SU-DHL-6 (cell line): ENCODE measurements at regions not wholly inside any gene's neighbourhood (a gene's known extent, or its start where the extent isn't known, plus 50 kb on each side); places are given as distances from the start of the nearest gene placed in this dataset.

Source experiments
- H2AFZ ChIP-seq: fragments of 200-600 bp; sonication (generic); 2 replicates; pipeline ENCODE4 v1.6.1; 2014; ENCODE audit warnings: low read depth, mild to moderate bottlenecking, moderate library complexity, mixed read lengths, antibody characterized with exemption, low read length; ENCODE audit not compliant: severe bottlenecking
- H3F3A ChIP-seq: fragments of 200-600 bp; shearing (Covaris generic); 2 replicates; pipeline ENCODE4 v1.6.0; 2016; ENCODE audit warnings: antibody characterized with exemption, mild to moderate bottlenecking; ENCODE audit not compliant: insufficient read depth
- H3K27ac ChIP-seq: fragments of 200-600 bp; sonication (generic); 2 replicates; pipeline ENCODE4 v1.5.1; 2016; ENCODE audit warnings: low read depth, mild to moderate bottlenecking, low read length, moderate library complexity, mixed read lengths
- H3K27me3 ChIP-seq: fragments of 200-600 bp; sonication (generic), shearing (Covaris generic); 2 replicates; pipeline ENCODE4 v1.6.0; 2014; ENCODE audit warnings: mild to moderate bottlenecking, low read length
- H3K36me3 ChIP-seq: fragments of 200-600 bp; sonication (generic); 2 replicates; pipeline ENCODE4 v1.6.1; 2014; ENCODE audit warnings: mild to moderate bottlenecking, low read length, mixed read lengths
- H3K4me2 ChIP-seq: fragments of 300-600, 200-600 bp; shearing (Covaris generic), sonication (generic); 2 replicates; pipeline ENCODE4 v1.6.0; 2014; ENCODE audit warnings: low read length, low read depth, mild to moderate bottlenecking; ENCODE audit not compliant: poor library complexity, severe bottlenecking
- H3K4me3 ChIP-seq: fragments of 200-600 bp; sonication (generic); 2 replicates; pipeline ENCODE4 v1.5.1; 2014; ENCODE audit warnings: antibody characterized with exemption, low read length, mild to moderate bottlenecking, mixed read lengths; ENCODE audit not compliant: insufficient read depth, poor library complexity, severe bottlenecking
- H3K79me2 ChIP-seq: fragments of 200-600 bp; sonication (generic); 2 replicates; pipeline ENCODE4 v1.6.1; 2014; ENCODE audit warnings: mild to moderate bottlenecking, low read length, moderate library complexity; ENCODE audit not compliant: insufficient read depth
- H3K9ac ChIP-seq: fragments of 200-600 bp; sonication (generic); 2 replicates; pipeline ENCODE4 v1.7.0; 2014; ENCODE audit warnings: mild to moderate bottlenecking, low read length
- H3K9me2 ChIP-seq: fragments of 200-600 bp; sonication (generic); replicated peaks from 2 replicates; pipeline ENCODE4 v1.6.1; 2014; ENCODE audit warnings: low read length; ENCODE audit not compliant: insufficient read depth
- H3K9me3 ChIP-seq: fragments of 200-600 bp; sonication (generic); 2 replicates; pipeline ENCODE4 v1.6.1; 2014; ENCODE audit warnings: low read length, mixed read lengths; ENCODE audit not compliant: insufficient read depth
- H4K20me1 ChIP-seq: fragments of 200-600 bp; sonication (generic); 2 replicates; pipeline ENCODE4 v1.6.1; 2014; ENCODE audit warnings: low read depth, mild to moderate bottlenecking, antibody characterized with exemption, low read length, moderate library complexity, mixed read lengths
- CTCF ChIP-seq: fragments of 200-600 bp; sonication (generic); IDR thresholded peaks from one replicate; pipeline ENCODE4 v1.5.1; 2017; ENCODE audit warnings: antibody characterized with exemption, mild to moderate bottlenecking, low read length, moderate library complexity; ENCODE audit not compliant: insufficient read depth, poor library complexity, severe bottlenecking
- EZH2phosphoT487 ChIP-seq: fragments of 200-600 bp; sonication (generic), shearing (Covaris generic); conservative IDR thresholded peaks from 2 replicates; pipeline ENCODE4 v1.6.1; 2018; ENCODE audit warnings: mild to moderate bottlenecking, antibody characterized with exemption, low read length, moderate library complexity, mixed read lengths

DNA sequence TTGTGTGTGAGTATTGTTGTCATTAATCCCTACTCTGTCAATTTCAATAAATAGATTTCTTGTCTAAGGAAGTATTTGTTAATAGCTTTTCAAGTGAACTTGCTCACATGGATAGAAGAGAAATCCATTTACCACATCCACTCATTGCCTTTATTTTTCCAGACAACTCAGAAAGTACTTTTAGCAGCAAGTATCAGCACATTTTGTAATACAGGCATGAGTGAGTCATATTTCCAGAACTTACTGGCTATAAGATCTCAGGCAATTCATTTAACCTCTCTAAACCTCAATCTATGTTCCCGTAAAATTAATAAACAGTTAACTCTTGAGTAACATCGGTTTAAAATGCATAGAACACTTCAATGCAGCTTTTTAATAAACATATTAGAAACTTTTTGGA is 317.9 kb upstream of the PCDH7 start:
- Histone ChIP-seq H3K36me3 (no peaks in the 10 kb centered on the region), H2AFZ (no peak overlapping the region), H3K9me3 (no peaks in the 10 kb centered on the region), H3K4me2 (no peak overlapping the region), H3K9ac (no peak overlapping the region), H4K20me1 (no peaks in the 10 kb centered on the region), H3K79me2 (no peaks in the 10 kb centered on the region), H3K4me3 (no peak overlapping the region), H3K27ac (no peak overlapping the region), H3K27me3 (no peaks in the 10 kb centered on the region), H3F3A (no peaks in the 10 kb centered on the region), H3K9me2 (no peaks in the 10 kb centered on the region)
- TF ChIP-seq EZH2phosphoT487: no peak
- TF ChIP-seq CTCF: no peak

DNA sequence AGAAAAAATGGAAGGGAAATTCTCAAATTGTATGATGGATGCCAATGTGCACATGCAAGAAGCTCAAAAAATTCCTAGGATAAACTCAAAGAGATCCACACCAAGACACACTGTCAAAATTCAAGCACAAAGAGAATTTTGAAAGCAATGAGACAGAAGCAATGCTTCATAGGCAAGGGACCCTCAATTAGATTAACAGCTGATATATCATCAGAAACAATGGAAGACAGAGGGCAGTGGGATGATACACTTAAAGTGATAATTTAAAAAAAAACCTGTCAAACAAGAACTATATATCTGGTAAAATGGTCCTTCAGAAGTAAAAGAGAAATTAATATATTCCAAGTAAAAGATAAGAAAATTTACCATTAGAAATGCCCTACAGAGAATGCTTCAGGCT is 306.3 kb upstream of the PCDH7 start:
- no peaks in the 10 kb centered on the region for H4K20me1 ChIP-seq
- H3K27ac ChIP-seq: no peak overlapping the region
- H3K4me2 ChIP-seq: no peak overlapping the region
- H2AFZ ChIP-seq: no peak overlapping the region
- H3K9me3 ChIP-seq: no peaks in the 10 kb centered on the region
- H3F3A ChIP-seq: no peaks in the 10 kb centered on the region
- no peaks in the 10 kb centered on the region for H3K9me2 ChIP-seq
- H3K4me3 ChIP-seq: no peak overlapping the region
- no peaks in the 10 kb centered on the region for H3K36me3 ChIP-seq
- H3K79me2 ChIP-seq: no peaks in the 10 kb centered on the region
- H3K9ac ChIP-seq: no peak overlapping the region
- TF ChIP-seq EZH2phosphoT487 (no peak), CTCF (no peak)
- H3K27me3 ChIP-seq: no peaks in the 10 kb centered on the region

DNA sequence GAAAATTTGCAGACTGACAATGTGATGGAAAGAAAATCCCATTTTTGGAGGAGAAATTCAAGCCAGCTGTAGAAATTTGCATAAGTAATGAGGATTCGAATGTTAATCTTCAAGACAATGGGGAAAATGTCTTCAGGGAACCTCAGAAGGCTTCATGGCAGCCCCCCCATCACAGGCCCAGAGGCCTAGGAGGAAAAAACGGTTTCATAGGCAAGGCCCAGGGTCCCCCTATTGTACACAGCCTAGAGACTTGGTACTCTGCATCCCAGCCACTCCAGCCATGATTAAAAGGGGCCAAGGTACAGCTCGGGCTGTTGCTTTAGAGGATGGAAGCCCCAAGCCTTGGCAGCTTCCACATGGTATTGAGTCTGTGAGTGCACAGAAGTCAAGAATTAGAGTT is 303.6 kb upstream of the PCDH7 start:
- H3K9me2 ChIP-seq: no peaks in the 10 kb centered on the region
- no peaks in the 10 kb centered on the region for H3K27me3 ChIP-seq
- H3K4me3 ChIP-seq: no peak overlapping the region
- no peaks in the 10 kb centered on the region for H3F3A ChIP-seq
- no peak overlapping the region for H3K27ac ChIP-seq
- no peak overlapping the region for H2AFZ ChIP-seq
- no peaks in the 10 kb centered on the region for H3K79me2 ChIP-seq
- TF ChIP-seq EZH2phosphoT487 (no peak), CTCF (no peak)
- no peaks in the 10 kb centered on the region for H3K9me3 ChIP-seq
- H3K9ac ChIP-seq: no peak overlapping the region
- H4K20me1 ChIP-seq: no peaks in the 10 kb centered on the region
- no peaks in the 10 kb centered on the region for H3K36me3 ChIP-seq
- no peak overlapping the region for H3K4me2 ChIP-seq

- Histone ChIP-seq H3K27ac (no peak overlapping the region), H4K20me1 (no peaks in the 10 kb centered on the region), H3K4me2 (no peak overlapping the region), H3K9ac (no peak overlapping the region), H3K27me3 (no peaks in the 10 kb centered on the region), H3K4me3 (no peak overlapping the region), H3K36me3 (no peaks in the 10 kb centered on the region), H3F3A (no peaks in the 10 kb centered on the region), H2AFZ (no peak overlapping the region), H3K79me2 (no peaks in the 10 kb centered on the region), H3K9me3 (no peaks in the 10 kb centered on the region), H3K9me2 (no peaks in the 10 kb centered on the region)
- TF ChIP-seq CTCF (no peak), EZH2phosphoT487 (no peak)
Observed at GRCh38 chr4:30427932-30428331, 292.2 kb upstream of the PCDH7 start.
